Activated B cell treated with CpG ODN at 0.5 μM for 24 hours (primary cell): ENCODE measurements at regions not wholly inside any gene's neighbourhood (a gene's known extent, or its start where the extent isn't known, plus 50 kb on each side); places are given as distances from the start of the nearest gene placed in this dataset.

Experiments used
- ATAC-seq: fragments of 200-7000 bp; cut with Tn5 transposase; one replicate; pipeline ENCODE4 v1.10.0; 2021; ENCODE audit warnings: low read depth, mild to moderate bottlenecking, moderate library complexity
- CTCF ChIA-PET: fragments of 350-600 bp; sonication (Branson Sonifier 250); formaldehyde crosslinking; loops from one replicate; lab custom pipeline; 2021; ENCODE audit warnings: antibody characterized with exemption; lab: Charles Lee
- POLR2A ChIA-PET: fragments of 350-600 bp; sonication (Branson Sonifier 250); formaldehyde crosslinking; loops from one replicate; lab custom pipeline; 2021; ENCODE audit warnings: antibody characterized with exemption; lab: Charles Lee
- DNase-seq: peaks from one replicate; pipeline ENCODE4 v3.0.0; 2022
- H3K27ac Mint-ChIP-seq: one replicate; pipeline ENCODE4 v1.8.0; 2020; ENCODE audit warnings: mixed read lengths
- H3K27me3 Mint-ChIP-seq: one replicate; pipeline ENCODE4 v1.8.0; 2021; ENCODE audit warnings: mixed read lengths
- H3K36me3 Mint-ChIP-seq: one replicate; pipeline ENCODE4 v1.8.0; 2021; ENCODE audit warnings: low read depth, mixed read lengths
- H3K4me1 Mint-ChIP-seq: one replicate; pipeline ENCODE4 v1.8.0; 2021; ENCODE audit warnings: mixed read lengths
- H3K4me3 Mint-ChIP-seq: one replicate; pipeline ENCODE4 v1.8.0; 2020; ENCODE audit warnings: mild to moderate bottlenecking, mixed read lengths
- H3K9me3 Mint-ChIP-seq: one replicate; pipeline ENCODE4 v1.8.0; 2020; ENCODE audit warnings: mixed read lengths
- CTCF ChIP-seq: fragments of 200-600 bp; IDR thresholded peaks from one replicate; pipeline ENCODE4 v1.8.0; 2022; ENCODE audit warnings: antibody characterized with exemption, mild to moderate bottlenecking
- intact Hi-C: fragments of 100-400 bp; cut with micrococcal nuclease; formaldehyde crosslinking; loops from one replicate; pipeline ENCODE4 v1.15.1; 2024

- intact Hi-C loops: no loop called here
- no peaks in the 10 kb centered on the region for H3K9me3 Mint-ChIP-seq
- ATAC-seq: no peak
Observed at GRCh38 chr4:181484396-181484795, 758.8 kb upstream of the TENM3 start.

GRCh38 chr4:181488926-181489325 is 754.3 kb upstream of the TENM3 start:
- intact Hi-C loops: no loop called here
- H3K27me3 Mint-ChIP-seq: no peaks in the 10 kb centered on the region
- no peaks in the 10 kb centered on the region for H3K36me3 Mint-ChIP-seq
- H3K4me3 Mint-ChIP-seq: no peak overlapping the region
- CTCF ChIA-PET: no interaction called here
- DNase-seq (no peak), ATAC-seq (no peak)
- no peaks in the 10 kb centered on the region for H3K9me3 Mint-ChIP-seq
- TF ChIP-seq CTCF: no peak
- POLR2A ChIA-PET: no interaction called here
- no peak overlapping the region for H3K27ac Mint-ChIP-seq
- no peaks in the 10 kb centered on the region for H3K4me1 Mint-ChIP-seq

More at GRCh38 chr4:181484396-181484795, 758.8 kb upstream of the TENM3 start:
- ChIA-PET CTCF (no interaction called here), POLR2A (no interaction called here)
- H3K4me3 Mint-ChIP-seq: no peak overlapping the region
- H3K27ac Mint-ChIP-seq: no peak overlapping the region
- no peaks in the 10 kb centered on the region for H3K36me3 Mint-ChIP-seq
- no peak for DNase-seq
- H3K4me1 Mint-ChIP-seq: no peaks in the 10 kb centered on the region
- no peak for TF ChIP-seq CTCF
- no peaks in the 10 kb centered on the region for H3K27me3 Mint-ChIP-seq

- CTCF ChIA-PET: no interaction called here
- Mint-ChIP-seq H3K4me1 (no peaks in the 10 kb centered on the region), H3K9me3 (peaks cover 10% of the 10 kb centered on the region), H3K27ac (no peak overlapping the region), H3K27me3 (no peaks in the 10 kb centered on the region), H3K36me3 (no peaks in the 10 kb centered on the region), H3K4me3 (no peak overlapping the region)
- DNase-seq (no peak), ATAC-seq (no peak)
- TF ChIP-seq CTCF: no peak
- intact Hi-C loops: no loop called here
- POLR2A ChIA-PET: no interaction called here
Observed at GRCh38 chr4:181498148-181498547, 745.1 kb upstream of the TENM3 start.

- ATAC-seq (no peak), DNase-seq (no peak)
- intact Hi-C loops: no loop called here
- H3K36me3 Mint-ChIP-seq: no peaks in the 10 kb centered on the region
- TF ChIP-seq CTCF: no peak
- no peaks in the 10 kb centered on the region for H3K4me1 Mint-ChIP-seq
- CTCF ChIA-PET: no interaction called here
- H3K4me3 Mint-ChIP-seq: no peak overlapping the region
- H3K9me3 Mint-ChIP-seq: peaks cover 8% of the 10 kb centered on the region
- POLR2A ChIA-PET: no interaction called here
- H3K27ac Mint-ChIP-seq: no peak overlapping the region
- H3K27me3 Mint-ChIP-seq: no peaks in the 10 kb centered on the region
Observed at GRCh38 chr4:181502611-181503010, 740.6 kb upstream of the TENM3 start.

GRCh38 chr4:181503687-181504390 is 739.4 kb upstream of the TENM3 start:
- ChIA-PET POLR2A (no interaction called here), CTCF (no interaction called here)
- ATAC-seq: no peak
- Mint-ChIP-seq H3K27me3 (no peaks in the 10 kb centered on the region), H3K9me3 (peaks cover 5% of the 10 kb centered on the region), H3K27ac (no peak overlapping the region), H3K36me3 (no peaks in the 10 kb centered on the region), H3K4me1 (no peaks in the 10 kb centered on the region), H3K4me3 (no peak overlapping the region)
- DNase-seq: no peak
- intact Hi-C loops: no loop called here
- TF ChIP-seq CTCF: no peak
